HepG2 (cell line): ENCODE measurements at regions not wholly inside any gene's neighbourhood (a gene's known extent, or its start where the extent isn't known, plus 50 kb on each side); places are given as distances from the start of the nearest gene placed in this dataset.

Experiments
- EHMT2 ChIP-seq: fragments of 200-600 bp; sonication (generic); IDR thresholded peaks from 2 replicates; pipeline ENCODE4 v1.7.0; 2017; ENCODE audit warnings: antibody characterized with exemption, low read depth, low read length, borderline replicate concordance
- GABPA ChIP-seq, 2 experiments: IDR thresholded peaks; 2 replicates each; pipeline ENCODE4 v1.6.1; 2011 to 2016; ENCODE audit warnings: low read depth in 2 of 2, low read length in 1 of 2, missing biosample characterization in 1 of 2, missing genetic modification characterization in 1 of 2
- LCORL ChIP-seq, 2 experiments: fragments of 450-650 bp in 1 of 2; sonication (generic) in 1 of 2; formaldehyde crosslinking in 1 of 2; IDR thresholded peaks; 2 replicates each; pipeline versions ENCODE4 v1.5.0 to v1.6.1; 2017 to 2020; ENCODE audit warnings: antibody characterized with exemption in 1 of 2, missing genetic modification reagents in 1 of 2
- MATR3 ChIP-seq: sonication (generic); formaldehyde crosslinking; IDR thresholded peaks from 2 replicates; pipeline ENCODE4 v1.4.0; 2020; ENCODE audit warnings: missing genetic modification reagents
- NKX3-1 ChIP-seq: sonication (generic); formaldehyde crosslinking; IDR thresholded peaks from 2 replicates; pipeline ENCODE4 v1.5.0; 2020; ENCODE audit warnings: missing genetic modification reagents
- PAX8 ChIP-seq: sonication (generic); formaldehyde crosslinking; IDR thresholded peaks from 2 replicates; pipeline ENCODE4 v1.8.0; 2022; ENCODE audit warnings: mild to moderate bottlenecking, missing genetic modification reagents, borderline replicate concordance
- SRSF1 ChIP-seq: fragments of 200-400 bp; formaldehyde crosslinking; optimal IDR thresholded peaks from 2 replicates; pipeline ENCODE3; 2017; ENCODE audit warnings: mild to moderate bottlenecking, low read depth, low read length, moderate library complexity
- ZFYVE20 ChIP-seq: sonication (generic); formaldehyde crosslinking; IDR thresholded peaks from 2 replicates; pipeline ENCODE4 v1.8.0; 2023; ENCODE audit warnings: low read depth, mild to moderate bottlenecking, moderate library complexity, missing genetic modification reagents, borderline replicate concordance
- ZKSCAN5 ChIP-seq: sonication (generic); formaldehyde crosslinking; IDR thresholded peaks from 2 replicates; pipeline ENCODE4 v1.5.1; 2020; ENCODE audit warnings: mild to moderate bottlenecking, missing genetic modification reagents
- ZMYM4 ChIP-seq: sonication (generic); formaldehyde crosslinking; IDR thresholded peaks from 2 replicates; pipeline ENCODE4 v1.8.1; 2023; ENCODE audit warnings: mild to moderate bottlenecking, missing genetic modification reagents
- ZNF121 ChIP-seq: sonication (generic); formaldehyde crosslinking; IDR thresholded peaks from 2 replicates; pipeline ENCODE4 v1.5.0; 2020; ENCODE audit warnings: mild to moderate bottlenecking, missing genetic modification reagents
- ZNF329 ChIP-seq: sonication (generic); formaldehyde crosslinking; IDR thresholded peaks from 2 replicates; pipeline ENCODE4 v1.9.0; 2021; ENCODE audit warnings: low read depth, mild to moderate bottlenecking, missing genetic modification reagents
- ZNF496 ChIP-seq: sonication (generic); formaldehyde crosslinking; IDR thresholded peaks from 2 replicates; pipeline ENCODE4 v1.8.1; 2023; ENCODE audit warnings: mild to moderate bottlenecking, moderate library complexity, missing genetic modification reagents; ENCODE audit not compliant: insufficient replicate concordance
- ZNF510 ChIP-seq: sonication (generic); formaldehyde crosslinking; IDR thresholded peaks from 2 replicates; pipeline ENCODE4 v1.4.0; 2020; ENCODE audit warnings: low read depth, mild to moderate bottlenecking, missing genetic modification reagents
- TF ChIP-seq, protein P1 (sequence below): sonication (generic); formaldehyde crosslinking; IDR thresholded peaks from 2 replicates; pipeline ENCODE4 v1.4.0; 2020; ENCODE audit warnings: missing genetic modification reagents
- TF ChIP-seq, protein P2 (sequence below): sonication (generic); formaldehyde crosslinking; conservative IDR thresholded peaks from 2 replicates; pipeline ENCODE4 v1.8.1; 2023; ENCODE audit warnings: missing genetic modification reagents
- TF ChIP-seq, protein P3 (sequence below): sonication (generic); formaldehyde crosslinking; IDR thresholded peaks from 2 replicates; pipeline ENCODE4 v1.5.1; 2020; ENCODE audit warnings: mild to moderate bottlenecking, missing genetic modification reagents, moderate library complexity

DNA sequence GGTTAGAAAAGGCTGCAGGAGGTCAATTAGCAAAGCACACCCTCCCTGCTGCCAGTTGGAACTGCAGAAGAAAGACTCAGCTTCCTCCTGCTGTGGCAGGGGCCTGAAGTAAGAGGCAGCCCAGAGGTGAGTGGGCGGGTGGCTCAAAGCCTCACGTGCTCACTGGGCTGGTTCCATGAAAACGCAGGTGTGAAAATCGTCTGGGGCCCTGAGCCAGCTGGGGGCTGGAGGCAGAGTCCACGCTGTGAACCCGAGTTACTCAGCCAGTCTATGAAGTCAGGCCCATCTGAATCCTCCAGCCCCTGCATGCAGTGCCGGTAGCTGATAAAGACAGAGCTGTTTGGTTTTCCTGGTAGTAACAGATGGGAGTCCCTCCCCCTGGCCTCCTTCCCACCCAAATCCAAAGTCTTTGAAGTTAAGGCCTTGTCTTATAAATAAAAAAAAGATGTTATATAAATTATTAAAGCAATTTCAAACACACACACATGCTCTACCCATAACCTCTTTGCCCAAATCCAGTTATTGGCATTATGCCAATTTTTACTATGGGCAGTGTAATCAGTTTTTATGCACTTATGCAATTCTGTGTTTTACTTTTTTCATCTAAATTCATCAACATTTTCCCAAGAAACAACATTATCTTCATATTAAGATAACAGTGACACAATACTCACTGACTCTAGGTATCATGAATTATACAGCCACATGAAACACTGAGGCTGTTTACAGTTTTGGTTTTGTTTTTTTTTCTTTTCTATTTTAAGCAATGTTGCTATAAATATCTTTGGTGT is 57.9 kb upstream of the PNMA1 start (continued):
- 0 out of 2 replicates have a peak, but pooled peaks have one; percentile 38 for TF ChIP-seq ZNF121 (CRISPR knock-in tag)
- TF ChIP-seq ZFYVE20: no peak
- TF ChIP-seq, protein P1, sequence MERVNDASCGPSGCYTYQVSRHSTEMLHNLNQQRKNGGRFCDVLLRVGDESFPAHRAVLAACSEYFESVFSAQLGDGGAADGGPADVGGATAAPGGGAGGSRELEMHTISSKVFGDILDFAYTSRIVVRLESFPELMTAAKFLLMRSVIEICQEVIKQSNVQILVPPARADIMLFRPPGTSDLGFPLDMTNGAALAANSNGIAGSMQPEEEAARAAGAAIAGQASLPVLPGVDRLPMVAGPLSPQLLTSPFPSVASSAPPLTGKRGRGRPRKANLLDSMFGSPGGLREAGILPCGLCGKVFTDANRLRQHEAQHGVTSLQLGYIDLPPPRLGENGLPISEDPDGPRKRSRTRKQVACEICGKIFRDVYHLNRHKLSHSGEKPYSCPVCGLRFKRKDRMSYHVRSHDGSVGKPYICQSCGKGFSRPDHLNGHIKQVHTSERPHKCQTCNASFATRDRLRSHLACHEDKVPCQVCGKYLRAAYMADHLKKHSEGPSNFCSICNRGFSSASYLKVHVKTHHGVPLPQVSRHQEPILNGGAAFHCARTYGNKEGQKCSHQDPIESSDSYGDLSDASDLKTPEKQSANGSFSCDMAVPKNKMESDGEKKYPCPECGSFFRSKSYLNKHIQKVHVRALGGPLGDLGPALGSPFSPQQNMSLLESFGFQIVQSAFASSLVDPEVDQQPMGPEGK (CRISPR knock-in tag): peak; percentile 98
- TF ChIP-seq ZNF510 (CRISPR knock-in tag): 0 out of 2 replicates have a peak, but pooled peaks have one; percentile 84
- no peak for TF ChIP-seq ZNF496
- peak; percentile 100 for TF ChIP-seq LCORL (IDR thresholded peaks at IDR 0.05)
- TF ChIP-seq LCORL (CRISPR knock-in tag; IDR thresholded peaks at IDR 0.05): peak; percentile 90
- TF ChIP-seq GABPA (IDR thresholded peaks at IDR 0.05; ENCODE audit: low read depth, low read length): no peak
- TF ChIP-seq GABPA (CRISPR knock-in tag; IDR thresholded peaks at IDR 0.05; ENCODE audit: low read depth): 0 out of 2 replicates have a peak, but pooled peaks have one; percentile 39
- TF ChIP-seq ZNF329 (CRISPR knock-in tag): 0 out of 2 replicates have a peak, but pooled peaks have one; percentile 56
- TF ChIP-seq SRSF1: no peak
- TF ChIP-seq, protein P2, sequence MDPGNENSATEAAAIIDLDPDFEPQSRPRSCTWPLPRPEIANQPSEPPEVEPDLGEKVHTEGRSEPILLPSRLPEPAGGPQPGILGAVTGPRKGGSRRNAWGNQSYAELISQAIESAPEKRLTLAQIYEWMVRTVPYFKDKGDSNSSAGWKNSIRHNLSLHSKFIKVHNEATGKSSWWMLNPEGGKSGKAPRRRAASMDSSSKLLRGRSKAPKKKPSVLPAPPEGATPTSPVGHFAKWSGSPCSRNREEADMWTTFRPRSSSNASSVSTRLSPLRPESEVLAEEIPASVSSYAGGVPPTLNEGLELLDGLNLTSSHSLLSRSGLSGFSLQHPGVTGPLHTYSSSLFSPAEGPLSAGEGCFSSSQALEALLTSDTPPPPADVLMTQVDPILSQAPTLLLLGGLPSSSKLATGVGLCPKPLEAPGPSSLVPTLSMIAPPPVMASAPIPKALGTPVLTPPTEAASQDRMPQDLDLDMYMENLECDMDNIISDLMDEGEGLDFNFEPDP: no peak
- TF ChIP-seq NKX3-1 (CRISPR knock-in tag): 0 out of 2 replicates have a peak, but pooled peaks have one; percentile 48
- TF ChIP-seq ZKSCAN5 (CRISPR knock-in tag): no peak
- 0 out of 2 replicates have a peak, but pooled peaks have one; percentile 66 for TF ChIP-seq PAX8
- TF ChIP-seq ZMYM4 (CRISPR knock-in tag): peak; percentile 86
- TF ChIP-seq, protein P3, sequence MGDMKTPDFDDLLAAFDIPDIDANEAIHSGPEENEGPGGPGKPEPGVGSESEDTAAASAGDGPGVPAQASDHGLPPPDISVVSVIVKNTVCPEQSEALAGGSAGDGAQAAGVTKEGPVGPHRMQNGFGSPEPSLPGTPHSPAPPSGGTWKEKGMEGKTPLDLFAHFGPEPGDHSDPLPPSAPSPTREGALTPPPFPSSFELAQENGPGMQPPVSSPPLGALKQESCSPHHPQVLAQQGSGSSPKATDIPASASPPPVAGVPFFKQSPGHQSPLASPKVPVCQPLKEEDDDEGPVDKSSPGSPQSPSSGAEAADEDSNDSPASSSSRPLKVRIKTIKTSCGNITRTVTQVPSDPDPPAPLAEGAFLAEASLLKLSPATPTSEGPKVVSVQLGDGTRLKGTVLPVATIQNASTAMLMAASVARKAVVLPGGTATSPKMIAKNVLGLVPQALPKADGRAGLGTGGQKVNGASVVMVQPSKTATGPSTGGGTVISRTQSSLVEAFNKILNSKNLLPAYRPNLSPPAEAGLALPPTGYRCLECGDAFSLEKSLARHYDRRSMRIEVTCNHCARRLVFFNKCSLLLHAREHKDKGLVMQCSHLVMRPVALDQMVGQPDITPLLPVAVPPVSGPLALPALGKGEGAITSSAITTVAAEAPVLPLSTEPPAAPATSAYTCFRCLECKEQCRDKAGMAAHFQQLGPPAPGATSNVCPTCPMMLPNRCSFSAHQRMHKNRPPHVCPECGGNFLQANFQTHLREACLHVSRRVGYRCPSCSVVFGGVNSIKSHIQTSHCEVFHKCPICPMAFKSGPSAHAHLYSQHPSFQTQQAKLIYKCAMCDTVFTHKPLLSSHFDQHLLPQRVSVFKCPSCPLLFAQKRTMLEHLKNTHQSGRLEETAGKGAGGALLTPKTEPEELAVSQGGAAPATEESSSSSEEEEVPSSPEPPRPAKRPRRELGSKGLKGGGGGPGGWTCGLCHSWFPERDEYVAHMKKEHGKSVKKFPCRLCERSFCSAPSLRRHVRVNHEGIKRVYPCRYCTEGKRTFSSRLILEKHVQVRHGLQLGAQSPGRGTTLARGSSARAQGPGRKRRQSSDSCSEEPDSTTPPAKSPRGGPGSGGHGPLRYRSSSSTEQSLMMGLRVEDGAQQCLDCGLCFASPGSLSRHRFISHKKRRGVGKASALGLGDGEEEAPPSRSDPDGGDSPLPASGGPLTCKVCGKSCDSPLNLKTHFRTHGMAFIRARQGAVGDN (CRISPR knock-in tag): peak; percentile 98
- no peak for TF ChIP-seq EHMT2
- no peak for TF ChIP-seq MATR3 (CRISPR knock-in tag)
